M059J (cell line): ENCODE measurements at regions not wholly inside any gene's neighbourhood (a gene's known extent, or its start where the extent isn't known, plus 50 kb on each side); places are given as distances from the start of the nearest gene placed in this dataset.
"Not testable (repeated sequence)": the region's sequence is repeated elsewhere in the genome, so short reads cannot be mapped to it uniquely, and the experiment has no call there.

ENCODE experiments used
- DNase-seq: peaks from one replicate; pipeline ENCODE4 v3.0.0-alpha.2; 2012; ENCODE audit warnings: low read depth

DNA sequence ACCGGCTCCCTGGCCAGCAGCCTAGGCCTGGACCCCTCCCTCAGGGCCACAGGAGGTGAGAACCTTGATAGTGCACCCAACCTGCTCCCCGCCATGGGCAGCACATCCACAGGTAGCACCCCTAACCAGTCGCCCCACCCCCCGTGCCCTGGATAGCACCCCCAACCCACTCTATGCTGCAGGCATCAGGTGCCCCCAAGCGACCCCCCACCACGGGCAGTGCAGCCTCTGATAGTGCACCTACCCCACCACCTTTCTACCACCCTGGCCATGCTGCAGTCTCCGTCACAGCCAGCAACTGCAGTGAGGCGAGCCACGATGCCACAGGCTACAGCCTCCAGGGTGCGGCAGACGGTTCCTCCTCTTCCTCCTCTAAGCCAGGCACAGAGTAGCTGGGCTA is 55.6 kb downstream of the SOWAHC start:
- DNase-seq: no peak

GRCh38 chr2:109670556-109671411 is 56.6 kb downstream of the SOWAHC start:
- no peak for DNase-seq

GRCh38 chr2:109674894-109675534 is 60.9 kb downstream of the SOWAHC start:
- no peak for DNase-seq

DNA sequence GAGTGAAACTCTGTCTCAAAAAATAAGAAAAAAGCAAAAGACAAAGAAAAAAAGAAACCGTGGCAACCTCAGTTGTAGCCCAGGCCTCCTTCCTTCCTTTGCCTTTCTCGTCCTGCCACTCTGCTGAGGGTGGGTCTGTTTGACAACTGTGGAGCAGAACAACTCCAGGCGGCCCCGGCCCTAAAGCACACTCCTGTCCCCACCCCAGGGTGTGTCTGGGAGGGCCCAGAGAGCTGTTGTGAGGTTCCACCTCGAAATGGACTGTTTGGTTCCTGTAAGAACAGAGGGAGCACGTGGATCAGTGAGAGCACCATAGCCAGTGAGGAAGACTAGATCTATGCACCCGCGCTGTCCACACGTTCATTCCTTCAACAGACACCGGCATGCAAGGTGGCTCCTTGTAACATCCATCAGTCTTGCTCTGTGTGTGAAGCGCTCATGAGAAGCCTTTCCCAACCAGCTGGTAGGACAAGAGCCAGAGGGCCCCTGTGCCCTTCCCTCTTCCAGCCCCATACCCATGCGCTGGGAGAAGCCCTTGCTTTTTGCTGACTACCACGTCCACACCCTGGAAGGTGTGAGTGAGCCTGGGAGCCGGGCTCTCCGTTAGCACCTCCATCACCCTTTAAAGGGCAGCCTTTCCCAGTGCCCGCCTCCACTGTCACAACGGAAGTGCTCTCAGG is 61.6 kb downstream of the SOWAHC start:
- no peak for DNase-seq

DNA sequence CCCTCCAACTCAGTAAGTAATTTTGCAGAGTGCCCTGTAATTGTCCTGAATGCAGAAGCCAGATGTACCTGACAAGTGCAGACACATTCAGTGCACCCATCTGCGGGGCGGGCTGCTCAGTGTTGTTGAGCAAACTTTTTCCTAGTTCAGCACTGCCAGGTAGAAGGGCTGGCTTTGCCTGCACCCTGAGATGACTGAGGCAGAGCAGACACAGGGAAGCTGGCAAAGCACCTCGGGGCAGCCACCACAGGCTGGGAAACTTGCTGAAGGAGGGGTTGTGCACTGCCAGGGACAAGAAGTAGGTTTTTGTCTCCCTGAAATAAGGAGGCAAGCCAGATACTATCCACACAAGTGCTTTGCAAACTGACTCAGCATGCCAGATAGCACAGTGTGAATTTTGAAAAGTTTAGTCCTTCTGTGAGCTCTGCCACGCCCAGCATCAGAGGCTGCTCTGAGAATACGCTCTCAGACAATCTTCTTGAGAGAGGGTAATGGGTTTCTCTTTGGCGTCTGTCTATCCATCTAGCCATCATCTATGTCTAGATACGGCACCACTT is 62.3 kb downstream of the SOWAHC start:
- no peak for DNase-seq

GRCh38 chr2:109677121-109677731 is 63.1 kb downstream of the SOWAHC start:
- DNase-seq: not testable (repeated sequence)

DNA sequence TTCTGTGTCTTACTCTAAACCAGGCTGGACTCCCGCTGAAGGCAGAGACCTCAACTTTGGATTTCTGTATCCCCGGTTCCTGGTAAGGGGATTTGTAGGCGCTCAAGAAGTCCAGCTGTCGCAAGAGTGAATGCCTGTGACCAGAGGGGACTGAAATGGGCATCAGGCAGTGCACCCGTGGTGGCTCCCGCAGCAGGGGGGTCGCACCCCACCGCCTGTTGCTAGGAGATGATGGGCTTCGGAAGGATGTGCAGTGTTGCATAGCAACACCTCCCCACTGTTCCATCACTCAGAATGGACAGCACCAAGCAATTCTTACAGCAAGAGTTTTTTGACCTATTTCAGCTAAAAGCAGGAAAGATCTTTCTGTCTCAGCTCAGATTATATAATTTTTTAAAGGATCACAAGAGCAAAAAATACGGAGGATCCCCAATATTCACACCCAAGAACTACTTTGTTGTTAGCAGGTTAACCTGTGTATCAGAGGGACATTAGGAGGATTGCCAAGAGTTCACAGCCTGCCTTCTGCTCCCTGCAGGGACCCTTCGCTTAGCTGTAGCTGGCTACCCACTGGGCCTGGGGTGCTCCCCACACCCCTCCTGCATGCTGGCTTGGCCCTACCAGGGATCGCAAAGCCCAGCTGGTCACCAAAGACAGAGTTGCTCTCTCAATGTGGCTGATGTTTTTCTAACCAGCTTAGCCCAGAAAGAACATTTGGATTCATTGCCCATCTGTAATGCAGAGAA is 63.8 kb downstream of the SOWAHC start:
- no peak for DNase-seq

- DNase-seq: not testable (repeated sequence)
Observed at GRCh38 chr2:109678724-109679201, 64.6 kb downstream of the SOWAHC start.

GRCh38 chr2:109679225-109679624 is 65.1 kb downstream of the SOWAHC start:
- DNase-seq: no peak

- no peak for DNase-seq
Observed at GRCh38 chr2:109679626-109680025, 65.5 kb downstream of the SOWAHC start.

DNA sequence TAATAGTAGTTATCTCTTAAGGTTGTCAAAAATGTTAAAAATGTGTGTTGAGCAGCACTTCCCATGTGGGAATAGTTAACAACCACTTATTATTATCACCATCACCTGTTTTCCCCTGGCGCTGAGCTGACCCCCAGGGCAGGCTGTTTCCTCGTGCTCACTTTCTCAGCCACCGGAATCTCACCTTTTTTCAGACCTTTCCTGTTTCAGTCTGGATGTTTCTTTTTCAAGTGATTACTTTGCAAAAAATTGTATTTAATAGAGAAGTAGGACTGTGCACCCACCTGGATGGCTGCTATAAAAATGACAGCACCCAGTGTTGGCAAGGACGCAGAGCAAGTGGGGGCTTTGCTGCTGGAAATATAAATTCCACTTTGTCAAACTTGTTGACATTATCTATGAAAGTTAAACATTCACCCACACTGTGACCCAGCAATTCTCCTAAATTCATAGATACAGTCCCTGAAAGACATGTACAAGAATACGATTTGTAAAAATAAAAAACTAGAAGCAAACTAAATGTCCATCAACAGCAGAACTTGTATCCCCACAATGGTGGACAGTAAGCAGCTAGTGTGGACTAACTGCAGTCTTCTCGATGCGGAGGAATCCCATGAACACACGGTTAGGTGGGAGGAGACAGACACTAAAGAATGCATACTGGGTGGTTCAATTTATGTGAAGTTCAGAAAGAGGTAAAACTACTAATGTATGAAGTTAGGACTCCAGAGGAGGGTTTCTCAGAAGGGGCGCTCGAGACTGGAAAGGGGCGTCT is 66.5 kb downstream of the SOWAHC start:
- DNase-seq: no peak

GRCh38 chr2:109681633-109682380 is 67.6 kb downstream of the SOWAHC start:
- no peak for DNase-seq

GRCh38 chr2:109683452-109683851 is 69.3 kb downstream of the SOWAHC start:
- DNase-seq: no peak

GRCh38 chr2:109685453-109685852 is 71.3 kb downstream of the SOWAHC start:
- DNase-seq: no peak

DNA sequence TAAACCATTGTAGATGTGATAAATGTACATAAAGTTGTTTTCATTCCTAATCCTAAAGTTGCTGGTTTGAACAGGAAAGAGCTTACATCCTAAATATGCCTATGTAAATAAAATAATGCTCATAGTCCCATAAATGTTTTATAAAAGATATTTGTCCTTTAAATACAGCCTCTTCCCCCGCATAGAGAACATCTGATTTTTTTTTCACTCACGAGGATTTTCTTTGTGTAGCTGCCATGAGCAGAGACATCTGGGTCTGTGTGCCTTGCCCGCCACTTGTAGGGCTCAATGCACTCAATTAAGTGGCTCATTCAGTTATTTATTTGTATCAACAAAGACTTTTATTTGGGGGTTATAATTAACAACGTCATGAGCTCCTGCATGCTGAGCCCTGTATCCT is 72.8 kb downstream of the SOWAHC start:
- DNase-seq: no peak

- DNase-seq: no peak
Observed at GRCh38 chr2:109689182-109689930, 75.2 kb downstream of the SOWAHC start.

DNA sequence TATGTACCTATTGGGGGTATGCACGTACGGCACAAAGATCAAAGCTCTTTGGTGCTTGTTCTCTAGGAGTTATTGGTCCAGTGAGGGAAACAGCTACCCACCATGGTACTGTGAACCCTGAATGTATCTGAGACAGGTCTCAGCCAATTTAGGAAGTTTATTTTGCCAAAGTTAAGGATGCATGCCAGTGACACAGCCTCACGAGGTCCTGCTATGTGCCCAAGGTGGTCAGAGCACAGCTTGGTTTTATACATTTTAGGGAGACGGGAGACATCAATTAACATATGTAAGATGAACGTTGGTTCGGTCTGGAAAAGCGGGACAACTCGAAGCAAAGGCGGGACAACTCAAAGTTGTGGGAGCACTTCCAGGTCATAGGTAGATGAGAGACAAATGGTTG is 75.8 kb downstream of the SOWAHC start:
- DNase-seq: no peak

DNA sequence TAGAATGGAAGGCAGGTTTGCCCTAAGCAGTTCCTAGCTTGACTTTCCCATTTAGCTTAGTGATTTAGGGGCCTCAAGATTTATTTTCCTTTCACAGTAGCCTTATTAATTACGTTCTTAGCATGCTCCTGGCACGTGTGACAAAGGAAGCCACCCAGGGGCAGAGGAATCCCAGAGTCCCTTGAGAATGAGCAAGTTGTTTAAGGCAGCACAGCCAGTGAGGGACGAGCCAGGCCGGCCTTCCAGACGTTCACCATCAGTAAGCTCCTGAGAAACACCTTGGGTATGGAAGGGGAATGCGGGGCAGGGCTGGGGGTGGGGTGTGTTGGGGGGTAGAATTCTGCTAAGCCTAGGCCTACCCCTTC is 76.3 kb downstream of the SOWAHC start:
- no peak for DNase-seq
